Gastroesophageal sphincter (tissue), 4 donors: ENCODE measurements at regions not wholly inside any gene's neighbourhood (a gene's known extent, or its start where the extent isn't known, plus 50 kb on each side); places are given as distances from the start of the nearest gene placed in this dataset.

Source experiments
- ATAC-seq: fragments of 150-250 bp; one replicate; pipeline ENCODE4 v1.9.1; 2016; ENCODE audit warnings: mild to moderate bottlenecking, moderate library complexity
- H3K27ac ChIP-seq, 4 donors: fragments of 200-600 bp; sonication (generic) in 3 of 4; 1 replicate in 3 of 4; 2 replicates in 1 of 4; pipeline ENCODE4 v1.5.1; 2016 to 2019
- H3K27me3 ChIP-seq: fragments of 200-600 bp; sonication (generic); one replicate; pipeline ENCODE4 v1.5.1; 2019
- H3K36me3 ChIP-seq, 2 donors: fragments of 200-600 bp; sonication (generic); one replicate each; pipeline ENCODE4 v1.5.1; 2019; ENCODE audit warnings: control low read depth in 1 of 2
- H3K4me1 ChIP-seq, 3 donors: fragments of 200-600 bp; sonication (generic); 1 replicate in 2 of 3; 2 replicates in 1 of 3; pipeline ENCODE4 v1.5.1; 2016 to 2019; ENCODE audit warnings: control low read depth in 2 of 3
- H3K4me3 ChIP-seq, 2 donors: fragments of 200-600 bp; sonication (generic); one replicate each; pipeline ENCODE4 v1.5.1; 2019; ENCODE audit warnings: mild to moderate bottlenecking in 1 of 2, moderate library complexity in 1 of 2
- H3K9me3 ChIP-seq, 3 donors: fragments of 200-600 bp; sonication (generic); one replicate each; pipeline ENCODE4 v1.5.1; 2017 to 2019; ENCODE audit warnings: control low read depth in 2 of 3
- CTCF ChIP-seq, 4 experiments: fragments of 200-600 bp in 2 of 4; fragments of 450-650 bp in 2 of 4; sonication (generic) in 1 of 4; IDR thresholded peaks; one replicate each; pipeline ENCODE4 v1.5.1; 2017 to 2019; ENCODE audit warnings: antibody characterized with exemption in 4 of 4, mild to moderate bottlenecking in 2 of 4, moderate library complexity in 2 of 4
- EP300 ChIP-seq: sonication (generic); formaldehyde crosslinking; IDR thresholded peaks from one replicate; pipeline ENCODE4 v1.6.1; 2017; ENCODE audit warnings: antibody characterized with exemption, mild to moderate bottlenecking
- POLR2A ChIP-seq, 2 donors: fragments of 450-650 bp; IDR thresholded peaks; one replicate each; pipeline ENCODE4 v1.6.1; 2017; ENCODE audit warnings: antibody characterized with exemption in 2 of 2, mild to moderate bottlenecking in 2 of 2, moderate library complexity in 1 of 2
- POLR2AphosphoS5 ChIP-seq: sonication (generic); formaldehyde crosslinking; IDR thresholded peaks from one replicate; pipeline ENCODE4 v1.6.1; 2017; ENCODE audit warnings: antibody characterized with exemption
- WGBS, 2 donors: methylation state at CpG; one replicate each; pipeline ENCODE4 v1.1.5; 2018; ENCODE audit warnings: low coverage in 1 of 2; 5-methylcytosine and 5-hydroxymethylcytosine counted together

GRCh38 chr13:107447591-107447990, 767.7 kb downstream of the LIG4 start:
- Histone ChIP-seq H3K9me3 (no peaks in the 10 kb centered on the region), H3K4me3 (no peak overlapping the region), H3K36me3 (no peaks in the 10 kb centered on the region), H3K27ac (no peak overlapping the region), H3K27me3 (no peaks in the 10 kb centered on the region), H3K4me1 (no peaks in the 10 kb centered on the region)
- no peak for TF ChIP-seq POLR2AphosphoS5
- no peak for TF ChIP-seq CTCF (IDR thresholded peaks at IDR 0.05)
- TF ChIP-seq POLR2A (IDR thresholded peaks at IDR 0.05): no peak
- no peak for TF ChIP-seq EP300
- WGBS, 2 donors: 44 to 54% methylated on average over 4 of the region's 4 CpGs
- ATAC-seq: no peak

GRCh38 chr13:107441279-107441678, 774.1 kb downstream of the LIG4 start:
- Histone ChIP-seq H3K4me1 (no peaks in the 10 kb centered on the region), H3K4me3 (no peak overlapping the region), H3K27ac (no peak overlapping the region), H3K9me3 (no peaks in the 10 kb centered on the region), H3K27me3 (no peaks in the 10 kb centered on the region), H3K36me3 (no peaks in the 10 kb centered on the region)
- 71 to 92% methylated on average over 2 to 3 of the region's 3 CpGs for WGBS, 2 donors
- ATAC-seq: no peak
- TF ChIP-seq POLR2AphosphoS5: no peak
- TF ChIP-seq CTCF (IDR thresholded peaks at IDR 0.05): no peak
- TF ChIP-seq EP300: no peak
- TF ChIP-seq POLR2A (IDR thresholded peaks at IDR 0.05): no peak

GRCh38 chr13:107438251-107438650, 777.1 kb downstream of the LIG4 start:
- H3K36me3 ChIP-seq: no peaks in the 10 kb centered on the region
- no peak overlapping the region for H3K27ac ChIP-seq
- no peaks in the 10 kb centered on the region for H3K4me1 ChIP-seq
- H3K27me3 ChIP-seq: no peaks in the 10 kb centered on the region
- no peak overlapping the region for H3K4me3 ChIP-seq
- H3K9me3 ChIP-seq: no peaks in the 10 kb centered on the region
- TF ChIP-seq POLR2AphosphoS5 (no peak), EP300 (no peak), CTCF (IDR thresholded peaks at IDR 0.05) (no peak), POLR2A (IDR thresholded peaks at IDR 0.05) (no peak)
- no peak for ATAC-seq
- 67 to 71% methylated on average over 1 of the region's 1 CpG for WGBS, 2 donors

- no peak for ATAC-seq
- no peak for TF ChIP-seq POLR2A (IDR thresholded peaks at IDR 0.05)
- TF ChIP-seq CTCF (IDR thresholded peaks at IDR 0.05): no peak
- no peak for TF ChIP-seq POLR2AphosphoS5
- TF ChIP-seq EP300: no peak
- 74 to 87% methylated on average over 4 of the region's 4 CpGs for WGBS, 2 donors
These were observed 781.0 kb downstream of the LIG4 start for GRCh38 chr13:107434347-107434746.

GRCh38 chr13:107427536-107427935, 787.8 kb downstream of the LIG4 start:
- no peak overlapping the region for H3K4me3 ChIP-seq
- peaks cover 0 to 5% (median 0%) of the 10 kb centered on the region in 3 donors for H3K9me3 ChIP-seq
- no peaks in the 10 kb centered on the region for H3K36me3 ChIP-seq
- no peaks in the 10 kb centered on the region for H3K27me3 ChIP-seq
- ATAC-seq: no peak
- H3K27ac ChIP-seq: no peak overlapping the region
- no peaks in the 10 kb centered on the region for H3K4me1 ChIP-seq
- no peak for TF ChIP-seq POLR2AphosphoS5
- no peak for TF ChIP-seq CTCF (IDR thresholded peaks at IDR 0.05)
- no peak for TF ChIP-seq EP300
- no peak for TF ChIP-seq POLR2A (IDR thresholded peaks at IDR 0.05)

More at GRCh38 chr13:107434347-107434746, 781.0 kb downstream of the LIG4 start:
- Histone ChIP-seq H3K27ac (no peak overlapping the region), H3K36me3 (no peaks in the 10 kb centered on the region), H3K4me3 (no peak overlapping the region), H3K9me3 (no peaks in the 10 kb centered on the region), H3K27me3 (no peaks in the 10 kb centered on the region), H3K4me1 (no peaks in the 10 kb centered on the region)
